Panc1 (cell line): ENCODE measurements at regions not wholly inside any gene's neighbourhood (a gene's known extent, or its start where the extent isn't known, plus 50 kb on each side); places are given as distances from the start of the nearest gene placed in this dataset.

Experiments
- ATAC-seq: fragments of 200-7000 bp; cut with Tn5 transposase; 2 replicates; pipeline ENCODE4 v1.9.1; 2020; ENCODE audit warnings: mild to moderate bottlenecking, moderate library complexity
- BruUV-seq: library from RNA; stranded (reverse); fragments of 400-500 nt; replicated peaks from 2 replicates; lab custom pipeline; 2021; lab: Mats Ljungman, UMichigan
- CTCF ChIA-PET: fragments of 300-600 bp; sonication (Branson Sonifier 250); formaldehyde crosslinking; loops from one replicate; lab custom pipeline; 2022; ENCODE audit warnings: antibody characterized with exemption; lab: Charles Lee
- POLR2A ChIA-PET: fragments of 300-600 bp; sonication (Branson Sonifier 250); formaldehyde crosslinking; loops from one replicate; lab custom pipeline; 2022; ENCODE audit warnings: antibody characterized with exemption; lab: Charles Lee
- DNase-seq: peaks from one replicate; pipeline ENCODE4 v3.0.0-alpha.2; 2010; ENCODE audit warnings: low read depth, low spot score
- H3K27ac ChIP-seq: 2 replicates; pipeline ENCODE4 v1.5.1; 2011; ENCODE audit warnings: mild to moderate bottlenecking, low read length, inconsistent platforms
- H3K27me3 ChIP-seq: fragments of 200-500 bp; sonication (Bioruptor generic); 2 replicates; pipeline ENCODE4 v1.6.0; 2014; ENCODE audit warnings: low read length, inconsistent platforms; ENCODE audit not compliant: control insufficient read depth, insufficient read depth
- H3K36me3 ChIP-seq: fragments of 200-500 bp; sonication (Bioruptor generic); 2 replicates; pipeline ENCODE4 v1.5.1; 2014; ENCODE audit warnings: inconsistent platforms, mild to moderate bottlenecking, low read length, moderate library complexity; ENCODE audit not compliant: control insufficient read depth, insufficient read depth
- H3K4me1 ChIP-seq: 2 replicates; pipeline ENCODE4 v1.5.1; 2011; ENCODE audit warnings: inconsistent platforms, mild to moderate bottlenecking, low read length, moderate library complexity; ENCODE audit not compliant: control insufficient read depth, insufficient read depth
- H3K4me3 ChIP-seq, 2 experiments: 2 replicates each; pipeline ENCODE4 v1.5.1; 2011 to 2012; ENCODE audit warnings: low read depth in 2 of 2, low read length in 2 of 2, mild to moderate bottlenecking in 2 of 2, inconsistent platforms in 1 of 2, moderate library complexity in 1 of 2
- H3K9me3 ChIP-seq: fragments of 200-500 bp; sonication (Bioruptor generic); 2 replicates; pipeline ENCODE4 v1.5.1; 2014; ENCODE audit warnings: low read depth, mild to moderate bottlenecking, inconsistent platforms, low read length, moderate library complexity; ENCODE audit not compliant: control insufficient read depth, insufficient read depth
- CTCF ChIP-seq: fragments of 450-650 bp; IDR thresholded peaks from 2 replicates; pipeline ENCODE4 v1.5.1; 2017; ENCODE audit warnings: mild to moderate bottlenecking
- POLR2AphosphoS5 ChIP-seq: IDR thresholded peaks from 2 replicates; pipeline ENCODE4 v1.6.1; 2012; ENCODE audit warnings: mild to moderate bottlenecking, low read depth, low read length, moderate library complexity
- REST ChIP-seq, 2 experiments: IDR thresholded peaks; 2 replicates each; pipeline ENCODE4 v1.6.1; 2011 to 2012; ENCODE audit warnings: low read depth in 2 of 2, control low read depth in 1 of 2, low read length in 1 of 2, mild to moderate bottlenecking in 1 of 2, moderate library complexity in 1 of 2; ENCODE audit not compliant: insufficient read depth in 1 of 2
- SIN3A ChIP-seq: IDR thresholded peaks from 2 replicates; pipeline ENCODE4 v1.6.1; 2012; ENCODE audit warnings: low read depth, mild to moderate bottlenecking, low read length, moderate library complexity, borderline replicate concordance; ENCODE audit not compliant: insufficient read depth
- TCF7L2 ChIP-seq: IDR thresholded peaks from 2 replicates; pipeline ENCODE4 v1.6.1; 2011; ENCODE audit warnings: mild to moderate bottlenecking, low read depth, low read length, inconsistent platforms
- in situ Hi-C: cut with HindIII; loops from 2 replicates; pipeline ENCODE4 v1.10.0; 2016; ENCODE audit warnings: low sequenced_read_pairs, low pct_unique_long_range_greater_than_20kb
- intact Hi-C: fragments of 100-400 bp; cut with micrococcal nuclease; formaldehyde crosslinking; loops from one replicate; pipeline ENCODE4 v1.10.0; 2022; ENCODE audit not compliant: unreplicated experiment

- CTCF ChIA-PET, result no interaction called here
- intact Hi-C loops, result no loop called here
- ATAC-seq (no peak), DNase-seq (no peak)
- H3K27me3 ChIP-seq, result no peaks in the 10 kb centered on the region
- no TSS peak for BruUV-seq
- no peaks in the 10 kb centered on the region for H3K36me3 ChIP-seq
- no peak overlapping the region for H3K4me3 ChIP-seq
- no peaks in the 10 kb centered on the region for H3K9me3 ChIP-seq
- POLR2A ChIA-PET, result no interaction called here
- TF ChIP-seq CTCF, result no peak
- TF ChIP-seq POLR2AphosphoS5, result no peak
- TF ChIP-seq TCF7L2, result no peak
- no peak for TF ChIP-seq SIN3A
- no peak for TF ChIP-seq REST (IDR thresholded peaks at IDR 0.05; ENCODE audit: insufficient read depth in 1 of 2, low read depth in 2 of 2, low read length in 1 of 2)
- H3K27ac ChIP-seq, result no peak overlapping the region
- H3K4me1 ChIP-seq, result no peaks in the 10 kb centered on the region
- in situ Hi-C loops, result no loop called here
Observed at GRCh38 chr5:166324372-166324771, 1967.1 kb upstream of the WWC1 start.

GRCh38 chr5:166329149-166329800 lies 1962.2 kb upstream of the WWC1 start:
- DNase-seq (no peak), ATAC-seq (no peak)
- no peaks in the 10 kb centered on the region for H3K9me3 ChIP-seq
- ChIA-PET CTCF (no interaction called here), POLR2A (no interaction called here)
- no peak overlapping the region for H3K4me3 ChIP-seq
- in situ Hi-C loops (no loop called here), intact Hi-C loops (no loop called here)
- H3K4me1 ChIP-seq, result no peaks in the 10 kb centered on the region
- no peaks in the 10 kb centered on the region for H3K27me3 ChIP-seq
- no peak overlapping the region for H3K27ac ChIP-seq
- no peaks in the 10 kb centered on the region for H3K36me3 ChIP-seq
- no TSS peak for BruUV-seq
- TF ChIP-seq CTCF, result no peak
- TF ChIP-seq POLR2AphosphoS5, result no peak
- TF ChIP-seq SIN3A, result no peak
- no peak for TF ChIP-seq TCF7L2
